IMR-90 (cell line): ENCODE measurements at regions not wholly inside any gene's neighbourhood (a gene's known extent, or its start where the extent isn't known, plus 50 kb on each side); places are given as distances from the start of the nearest gene placed in this dataset.

ENCODE experiments used
- CTCF ChIP-seq: conservative IDR thresholded peaks from 2 replicates; pipeline ENCODE4 v1.5.1; 2012; ENCODE audit warnings: mild to moderate bottlenecking, low read depth, low read length, improper control_type of control experiment
- MAZ ChIP-seq: IDR thresholded peaks from 2 replicates; pipeline ENCODE4 v1.6.1; 2012; ENCODE audit warnings: low read depth, mild to moderate bottlenecking, low read length, improper control_type of control experiment, moderate library complexity, borderline replicate concordance
- MXI1 ChIP-seq: IDR thresholded peaks from 2 replicates; pipeline ENCODE4 v1.6.1; 2012; ENCODE audit warnings: low read depth, mild to moderate bottlenecking, low read length, moderate library complexity, borderline replicate concordance
- POLR2A ChIP-seq: IDR thresholded peaks from 2 replicates; pipeline ENCODE4 v1.6.1; 2012; ENCODE audit warnings: mild to moderate bottlenecking, low read depth, low read length
- RAD21 ChIP-seq: IDR thresholded peaks from 2 replicates; pipeline ENCODE4 v1.6.1; 2012; ENCODE audit warnings: low read length, improper control_type of control experiment
- RCOR1 ChIP-seq: IDR thresholded peaks from 2 replicates; pipeline ENCODE4 v1.6.1; 2012; ENCODE audit warnings: mild to moderate bottlenecking, low read length, improper control_type of control experiment; ENCODE audit not compliant: insufficient replicate concordance
- SMC3 ChIP-seq: fragments of 150-350 bp; IDR thresholded peaks from 2 replicates; pipeline ENCODE4 v1.6.1; 2016; ENCODE audit warnings: low read depth, mild to moderate bottlenecking, antibody characterized with exemption, low read length, moderate library complexity

GRCh38 chr11:16607675-16608644 is 130.5 kb upstream of the C11orf58 start:
- TF ChIP-seq POLR2A (no peak), MAZ (peak; percentile 92), CTCF (no peak), RAD21 (peak; percentile 15), MXI1 (peak; percentile 93), SMC3 (no peak), RCOR1 (no peak)
